SK-N-SH (cell line): ENCODE measurements at regions not wholly inside any gene's neighbourhood (a gene's known extent, or its start where the extent isn't known, plus 50 kb on each side); places are given as distances from the start of the nearest gene placed in this dataset.

ENCODE experiments used
- CTCF ChIA-PET: fragments of 300-600, 350-600 bp; formaldehyde crosslinking; extraction: SDS; loops from one replicate; lab custom pipeline; 2021; lab: Yijun Ruan, JAX
- POLR2A ChIA-PET: fragments of 350-600 bp; sonication (Branson Sonifier 250); formaldehyde crosslinking; extraction: SDS; loops from one replicate; lab custom pipeline; 2020; ENCODE audit warnings: antibody characterized with exemption, inconsistent platforms; lab: Yijun Ruan, JAX
- DNase-seq: peaks from one replicate; pipeline ENCODE4 v3.0.0; 2012
- H2AFZ ChIP-seq: fragments of 200-600 bp; sonication (generic); 2 replicates; pipeline ENCODE4 v1.8.1; 2016; ENCODE audit warnings: antibody characterized with exemption, mild to moderate bottlenecking, low read depth
- H3F3A ChIP-seq: fragments of 200-600 bp; sonication (generic); replicated peaks from 2 replicates; pipeline ENCODE3; 2016; ENCODE audit warnings: antibody characterized with exemption, mild to moderate bottlenecking; ENCODE audit not compliant: insufficient read depth
- H3K27ac ChIP-seq, 2 experiments: fragments of 200-500 bp in 1 of 2; fragments of 200-600 bp in 1 of 2; sonication (Bioruptor generic) in 1 of 2; sonication (generic), shearing (Covaris generic) in 1 of 2; 2 replicates each; pipeline versions ENCODE4 v1.5.1 to v1.6.1; 2014 to 2016; ENCODE audit warnings: low read depth in 2 of 2, inconsistent platforms in 1 of 2, low read length in 1 of 2, mild to moderate bottlenecking in 1 of 2, mixed read lengths in 1 of 2
- H3K27me3 ChIP-seq: fragments of 200-600 bp; sonication (generic), shearing (Covaris generic); 2 replicates; pipeline ENCODE4 v1.6.1; 2016; ENCODE audit warnings: mixed run types; ENCODE audit not compliant: insufficient read depth
- H3K36me3 ChIP-seq, 2 experiments: fragments of 200-500 bp in 1 of 2; fragments of 200-600 bp in 1 of 2; sonication (Bioruptor generic) in 1 of 2; sonication (generic) in 1 of 2; replicated peaks in 1 of 2; 2 replicates each; pipeline versions ENCODE3 to v1.5.1; 2014 to 2016; ENCODE audit warnings: low read length in 1 of 2, mild to moderate bottlenecking in 1 of 2; ENCODE audit not compliant: insufficient read depth in 2 of 2, control insufficient read depth in 1 of 2
- H3K4me1 ChIP-seq, 2 experiments: fragments of 200-500 bp in 1 of 2; fragments of 200-600 bp in 1 of 2; sonication (Bioruptor generic) in 1 of 2; sonication (generic), shearing (Covaris generic) in 1 of 2; 2 replicates each; pipeline versions ENCODE4 v1.5.1 to v1.6.1; 2014 to 2016; ENCODE audit warnings: low read depth in 1 of 2, low read length in 1 of 2, mixed run types in 1 of 2; ENCODE audit not compliant: insufficient read depth in 2 of 2, control insufficient read depth in 1 of 2
- H3K4me2 ChIP-seq: fragments of 200-600 bp; sonication (generic), shearing (Covaris generic); 2 replicates; pipeline ENCODE4 v1.6.1; 2017; ENCODE audit warnings: mixed run types
- H3K4me3 ChIP-seq, 2 experiments: fragments of 200-500 bp in 1 of 2; fragments of 200-600 bp in 1 of 2; sonication (Bioruptor generic) in 1 of 2; sonication (generic), shearing (Covaris generic) in 1 of 2; 2 replicates each; pipeline versions ENCODE4 v1.5.1 to v1.8.1; 2014 to 2016; ENCODE audit warnings: low read depth in 2 of 2, inconsistent platforms in 1 of 2, low read length in 1 of 2, mild to moderate bottlenecking in 1 of 2, mixed read lengths in 1 of 2, moderate library complexity in 1 of 2
- H3K79me2 ChIP-seq: fragments of 200-600 bp; sonication (generic); 2 replicates; pipeline ENCODE4 v1.8.1; 2017; ENCODE audit warnings: mild to moderate bottlenecking; ENCODE audit not compliant: insufficient read depth
- H3K9ac ChIP-seq: fragments of 200-600 bp; sonication (generic); 2 replicates; pipeline ENCODE4 v1.6.1; 2017; ENCODE audit warnings: mixed run types
- H3K9me2 ChIP-seq: fragments of 200-600 bp; sonication (generic); 2 replicates; pipeline ENCODE4 v1.6.1; 2017; ENCODE audit warnings: mixed run types
- H3K9me3 ChIP-seq: fragments of 200-600 bp; sonication (generic); 2 replicates; pipeline ENCODE4 v1.6.1; 2017; ENCODE audit warnings: mixed run types, mild to moderate bottlenecking, moderate library complexity
- H4K20me1 ChIP-seq: fragments of 200-600 bp; sonication (generic); 2 replicates; pipeline ENCODE4 v1.6.1; 2017; ENCODE audit warnings: mild to moderate bottlenecking, mixed run types; ENCODE audit not compliant: insufficient read depth
- FOSL2 ChIP-seq: IDR thresholded peaks from 2 replicates; pipeline ENCODE4 v1.4.0; 2012; ENCODE audit warnings: low read depth, mild to moderate bottlenecking, moderate library complexity, borderline replicate concordance
- FOXJ3 ChIP-seq: sonication (generic); formaldehyde crosslinking; IDR thresholded peaks from 2 replicates; pipeline ENCODE4 v1.5.1; 2020; ENCODE audit warnings: mild to moderate bottlenecking, missing genetic modification reagents
- JUND ChIP-seq: IDR thresholded peaks from 2 replicates; pipeline ENCODE4 v1.4.0; 2012
- MEF2A ChIP-seq: IDR thresholded peaks from 2 replicates; pipeline ENCODE4 v1.4.0; 2012; ENCODE audit warnings: low read depth, borderline replicate concordance
- NRF1 ChIP-seq: IDR thresholded peaks from 2 replicates; pipeline ENCODE4 v1.6.1; 2012; ENCODE audit warnings: low read depth, mild to moderate bottlenecking, low read length
- PBX3 ChIP-seq: IDR thresholded peaks from 2 replicates; pipeline ENCODE4; 2012
- POLR2AphosphoS5 ChIP-seq: IDR thresholded peaks from 2 replicates; pipeline ENCODE4 v1.6.1; 2012; ENCODE audit warnings: low read depth, low read length
- RAD21 ChIP-seq: IDR thresholded peaks from 2 replicates; pipeline ENCODE4 v1.6.1; 2012; ENCODE audit warnings: mild to moderate bottlenecking, low read length
- SIN3A ChIP-seq: IDR thresholded peaks from 2 replicates; pipeline ENCODE4 v1.6.1; 2012; ENCODE audit warnings: low read depth, mild to moderate bottlenecking, low read length, moderate library complexity, borderline replicate concordance
- SMC3 ChIP-seq: IDR thresholded peaks from 2 replicates; pipeline ENCODE4 v1.6.1; 2012; ENCODE audit warnings: low read depth, low read length, improper control_type of control experiment
- TAF1 ChIP-seq: IDR thresholded peaks from 2 replicates; pipeline ENCODE4 v1.6.1; 2012; ENCODE audit warnings: low read depth, mild to moderate bottlenecking, low read length, moderate library complexity, borderline replicate concordance
- TEAD4 ChIP-seq: IDR thresholded peaks from 2 replicates; pipeline ENCODE4 v1.4.0; 2012; ENCODE audit warnings: mild to moderate bottlenecking, borderline replicate concordance; ENCODE audit not compliant: insufficient read depth
- USF1 ChIP-seq: IDR thresholded peaks from 2 replicates; pipeline ENCODE4 v1.4.0; 2012; ENCODE audit warnings: low read depth, borderline replicate concordance
- USF2 ChIP-seq: fragments of 150-350 bp; IDR thresholded peaks from 2 replicates; pipeline ENCODE4 v1.6.1; 2017; ENCODE audit warnings: antibody characterized with exemption, low read length, low read depth, borderline replicate concordance
- ZBTB33 ChIP-seq: IDR thresholded peaks from 2 replicates; pipeline ENCODE4 v1.4.0; 2012; ENCODE audit warnings: low read depth, borderline replicate concordance
- WGBS: methylation state at CpG from one replicate; pipeline ENCODE4 v1.1.6; 2017; ENCODE audit warnings: low lambda C conversion rate; 5-methylcytosine and 5-hydroxymethylcytosine counted together

GRCh38 chr9:96108691-96109380 lies 193.1 kb downstream of the HSD17B3 start:
- DNase-seq: no peak
- no peak overlapping the region for H3K27ac ChIP-seq
- CTCF ChIA-PET: interaction anchor here (0.9 to 1.3 kb wide), 3 partner anchors 14 to 41 kb away, joined by 3 to 4 read pairs (median 3); no protein-coding TSS in a partner anchor
- POLR2A ChIA-PET: no interaction called here
- no peaks in the 10 kb centered on the region for H3K27me3 ChIP-seq
- no peak overlapping the region for H3K4me2 ChIP-seq
- H3K4me3 ChIP-seq: no peak overlapping the region
- no peaks in the 10 kb centered on the region for H3F3A ChIP-seq
- no peak overlapping the region for H3K9ac ChIP-seq
- H3K79me2 ChIP-seq: no peaks in the 10 kb centered on the region
- H3K9me2 ChIP-seq: no peaks in the 10 kb centered on the region
- no peaks in the 10 kb centered on the region; a peak in 1 of 4 replicates for H3K4me1 ChIP-seq
- no peaks in the 10 kb centered on the region for H4K20me1 ChIP-seq
- H2AFZ ChIP-seq: no peak overlapping the region
- H3K36me3 ChIP-seq: no peaks in the 10 kb centered on the region
- TF ChIP-seq USF2: no peak
- TF ChIP-seq ZBTB33: no peak
- TF ChIP-seq PBX3: no peak
- no peak for TF ChIP-seq FOSL2
- no peak for TF ChIP-seq USF1
- TF ChIP-seq TEAD4: no peak
- no peak for TF ChIP-seq POLR2AphosphoS5
- no peaks in the 10 kb centered on the region for H3K9me3 ChIP-seq
- WGBS: 56% methylated on average over 8 of the region's 8 CpGs

GRCh38 chr9:96107436-96107835 lies 194.5 kb downstream of the HSD17B3 start:
- H3K36me3 ChIP-seq: no peaks in the 10 kb centered on the region
- 24% methylated on average over 2 of the region's 2 CpGs for WGBS
- ChIA-PET CTCF (interaction anchor here (1.1 to 1.3 kb wide), 2 partner anchors 17 to 125 kb away, joined by 3 to 4 read pairs; no protein-coding TSS in a partner anchor), POLR2A (no interaction called here)
- H4K20me1 ChIP-seq: no peaks in the 10 kb centered on the region
- H3K9ac ChIP-seq: no peak overlapping the region
- no peaks in the 10 kb centered on the region for H3K9me3 ChIP-seq
- TF ChIP-seq SIN3A (no peak), RAD21 (no peak), TAF1 (no peak), NRF1 (no peak), FOXJ3 (CRISPR knock-in tag) (no peak), JUND (no peak), MEF2A (no peak), SMC3 (no peak)
- H3K79me2 ChIP-seq: no peaks in the 10 kb centered on the region
- H2AFZ ChIP-seq: no peak overlapping the region
- no peak for DNase-seq
- no peak overlapping the region for H3K4me2 ChIP-seq
- H3K4me1 ChIP-seq: no peaks in the 10 kb centered on the region; a peak in 1 of 4 replicates
- no peaks in the 10 kb centered on the region for H3K27me3 ChIP-seq
- H3K9me2 ChIP-seq: no peaks in the 10 kb centered on the region
- no peak overlapping the region for H3K4me3 ChIP-seq
- H3F3A ChIP-seq: no peaks in the 10 kb centered on the region
- no peak overlapping the region for H3K27ac ChIP-seq
